ENCODE measurements at regions not wholly inside any gene's neighbourhood (a gene's known extent, or its start where the extent isn't known, plus 50 kb on each side); places are given as distances from the start of the nearest gene placed in this dataset.
A peak's percentile ranks its signal among the peaks of the same experiment; 100 is the strongest.

DNA sequence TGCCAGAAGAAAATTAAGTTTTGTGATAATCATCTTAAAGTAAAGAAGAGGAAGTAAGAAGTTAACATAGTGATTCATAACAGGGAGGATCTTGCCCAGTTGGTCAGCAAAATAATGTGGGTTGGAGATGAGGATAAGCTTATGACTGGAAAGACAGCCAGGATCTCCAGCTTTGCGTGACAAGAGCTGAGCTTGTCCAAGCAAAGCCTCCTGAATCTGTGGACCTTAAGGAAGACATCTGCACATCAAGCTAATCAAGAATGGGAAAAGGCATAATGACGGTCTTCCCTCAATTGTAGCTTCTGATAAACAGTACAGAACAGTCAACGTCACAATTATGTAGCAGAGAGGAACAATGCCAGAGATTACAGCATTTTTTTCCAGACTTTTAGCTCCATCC lies 744.7 kb upstream of the GOT2 start:
- FAIRE-seq = no peak
- intact Hi-C loops (cut with DNase I) = no loop called here
- TF ChIP-seq, protein P1, sequence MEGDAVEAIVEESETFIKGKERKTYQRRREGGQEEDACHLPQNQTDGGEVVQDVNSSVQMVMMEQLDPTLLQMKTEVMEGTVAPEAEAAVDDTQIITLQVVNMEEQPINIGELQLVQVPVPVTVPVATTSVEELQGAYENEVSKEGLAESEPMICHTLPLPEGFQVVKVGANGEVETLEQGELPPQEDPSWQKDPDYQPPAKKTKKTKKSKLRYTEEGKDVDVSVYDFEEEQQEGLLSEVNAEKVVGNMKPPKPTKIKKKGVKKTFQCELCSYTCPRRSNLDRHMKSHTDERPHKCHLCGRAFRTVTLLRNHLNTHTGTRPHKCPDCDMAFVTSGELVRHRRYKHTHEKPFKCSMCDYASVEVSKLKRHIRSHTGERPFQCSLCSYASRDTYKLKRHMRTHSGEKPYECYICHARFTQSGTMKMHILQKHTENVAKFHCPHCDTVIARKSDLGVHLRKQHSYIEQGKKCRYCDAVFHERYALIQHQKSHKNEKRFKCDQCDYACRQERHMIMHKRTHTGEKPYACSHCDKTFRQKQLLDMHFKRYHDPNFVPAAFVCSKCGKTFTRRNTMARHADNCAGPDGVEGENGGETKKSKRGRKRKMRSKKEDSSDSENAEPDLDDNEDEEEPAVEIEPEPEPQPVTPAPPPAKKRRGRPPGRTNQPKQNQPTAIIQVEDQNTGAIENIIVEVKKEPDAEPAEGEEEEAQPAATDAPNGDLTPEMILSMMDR (IDR thresholded peaks at IDR 0.05; ENCODE audit: borderline replicate concordance, extremely low read depth, insufficient read depth) = no peak

DNA sequence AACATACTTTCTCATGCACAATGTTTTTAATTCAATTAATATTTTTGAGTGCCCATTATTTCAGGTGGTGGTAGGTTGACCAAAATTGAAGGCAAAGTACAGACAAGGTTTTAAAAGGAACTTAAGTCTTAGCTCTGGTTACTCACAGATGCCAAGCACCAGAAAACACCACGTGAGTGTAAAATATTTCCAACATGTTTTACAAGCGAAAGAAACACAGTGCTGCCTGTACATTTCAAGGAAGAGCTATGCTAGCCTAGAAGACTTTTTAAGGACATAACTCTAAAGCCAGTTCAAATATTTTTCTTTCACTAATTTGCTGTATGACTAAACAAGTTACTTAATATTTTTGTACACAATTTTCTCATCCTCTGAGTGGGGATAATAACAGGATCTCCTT lies 736.4 kb upstream of the GOT2 start:
- H3K9me3 ChIP-seq (ENCODE audit: control insufficient read depth in 2 of 3, insufficient read depth in 1 of 3, low read length in 3 of 3) = no peaks in the 10 kb centered on the region
- intact Hi-C loops (cut with DNase I) = no loop called here
- TF ChIP-seq, protein P1 (IDR thresholded peaks at IDR 0.05; ENCODE audit: borderline replicate concordance, extremely low read depth, insufficient read depth) = no peak
- no peaks in the 10 kb centered on the region for H3K36me3 ChIP-seq (ENCODE audit: control insufficient read depth in 2 of 3, insufficient read depth in 3 of 3, low read length in 3 of 3)
- no peak overlapping the region for H3K27ac ChIP-seq (ENCODE audit: low read depth in 2 of 2, low read length in 2 of 2)
- no peaks in the 10 kb centered on the region for H3K4me1 ChIP-seq (ENCODE audit: control insufficient read depth in 2 of 3, insufficient read depth in 2 of 3, low read depth in 1 of 3, low read length in 3 of 3)
- no peak overlapping the region for H3K4me3 ChIP-seq (ENCODE audit: low read length in 3 of 3)
- FAIRE-seq (no peak), DNase-seq (no peak)
- H3K27me3 ChIP-seq (ENCODE audit: control insufficient read depth, insufficient read depth, low read length) = no peaks in the 10 kb centered on the region
- H3K9ac ChIP-seq (ENCODE audit: low read length in 3 of 3) = no peak overlapping the region

More for the DNA sequence above, 744.7 kb upstream of the GOT2 start:
- no peaks in the 10 kb centered on the region for H3K4me1 ChIP-seq (ENCODE audit: control insufficient read depth in 2 of 3, insufficient read depth in 2 of 3, low read depth in 1 of 3, low read length in 3 of 3)
- no peak overlapping the region for H3K27ac ChIP-seq (ENCODE audit: low read depth in 2 of 2, low read length in 2 of 2)
- H3K27me3 ChIP-seq (ENCODE audit: control insufficient read depth, insufficient read depth, low read length) = no peaks in the 10 kb centered on the region
- DNase-seq = no peak
- H3K36me3 ChIP-seq (ENCODE audit: control insufficient read depth in 2 of 3, insufficient read depth in 3 of 3, low read length in 3 of 3) = no peaks in the 10 kb centered on the region
- no peaks in the 10 kb centered on the region for H3K9me3 ChIP-seq (ENCODE audit: control insufficient read depth in 2 of 3, insufficient read depth in 1 of 3, low read length in 3 of 3)
- H3K4me3 ChIP-seq (ENCODE audit: low read length in 3 of 3) = no peak overlapping the region
- no peak overlapping the region for H3K9ac ChIP-seq (ENCODE audit: low read length in 3 of 3)

DNA sequence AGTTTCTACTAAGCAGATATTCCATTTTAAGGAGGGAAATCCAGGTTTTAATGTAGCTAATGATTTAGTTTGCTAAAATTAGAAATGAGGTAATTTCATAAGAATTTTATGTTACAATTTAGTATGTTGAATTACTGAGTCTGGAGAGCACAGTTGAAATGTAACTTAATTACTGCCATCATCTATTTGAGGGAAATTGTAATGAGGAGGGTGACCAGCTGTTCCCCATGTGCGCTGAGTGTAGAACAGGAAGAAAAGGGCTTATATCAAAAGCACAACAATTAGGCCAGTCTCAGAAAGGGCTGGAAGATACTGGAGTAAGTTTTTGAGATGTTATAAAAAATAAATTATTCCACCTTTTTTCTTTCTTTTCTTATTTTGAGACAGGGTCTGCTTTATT lies 735.1 kb upstream of the GOT2 start:
- Histone ChIP-seq H3K27ac (ENCODE audit: low read depth in 2 of 2, low read length in 2 of 2) (no peak overlapping the region), H3K9ac (ENCODE audit: low read length in 3 of 3) (no peak overlapping the region), H3K4me3 (ENCODE audit: low read length in 3 of 3) (no peak overlapping the region), H3K4me1 (ENCODE audit: control insufficient read depth in 2 of 3, insufficient read depth in 2 of 3, low read depth in 1 of 3, low read length in 3 of 3) (no peaks in the 10 kb centered on the region), H3K36me3 (ENCODE audit: control insufficient read depth in 2 of 3, insufficient read depth in 3 of 3, low read length in 3 of 3) (no peaks in the 10 kb centered on the region), H3K27me3 (ENCODE audit: control insufficient read depth, insufficient read depth, low read length) (no peaks in the 10 kb centered on the region), H3K9me3 (ENCODE audit: control insufficient read depth in 2 of 3, insufficient read depth in 1 of 3, low read length in 3 of 3) (no peaks in the 10 kb centered on the region)
- intact Hi-C loops (cut with DNase I) = no loop called here
- DNase-seq = peak in 2 of 5 donors; percentile 23 to 77
- FAIRE-seq = no peak
- TF ChIP-seq, protein P1 (IDR thresholded peaks at IDR 0.05; ENCODE audit: borderline replicate concordance, extremely low read depth, insufficient read depth) = no peak

DNA sequence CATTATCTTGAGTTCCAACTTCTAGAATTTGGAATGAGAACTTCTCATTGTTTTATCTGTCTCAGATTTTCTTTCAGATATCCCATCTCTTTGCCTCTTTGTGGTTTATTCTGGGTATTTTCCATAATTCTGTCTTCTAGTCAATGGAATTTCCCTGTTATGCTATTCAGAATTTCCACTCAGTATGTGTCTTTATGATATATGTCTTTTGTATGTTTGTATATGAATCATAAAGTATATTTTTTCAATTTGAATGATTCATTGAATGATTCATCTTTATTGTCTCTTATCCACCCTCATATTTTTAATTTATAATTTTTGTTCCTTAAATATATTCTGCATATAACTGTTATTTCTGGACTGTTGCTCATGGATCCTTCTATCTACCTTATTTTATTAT lies 729.7 kb upstream of the GOT2 start:
- Histone ChIP-seq H3K27me3 (ENCODE audit: control insufficient read depth, insufficient read depth, low read length) (no peaks in the 10 kb centered on the region), H3K4me3 (ENCODE audit: low read length in 3 of 3) (no peak overlapping the region), H3K9me3 (ENCODE audit: control insufficient read depth in 2 of 3, insufficient read depth in 1 of 3, low read length in 3 of 3) (no peaks in the 10 kb centered on the region), H3K9ac (ENCODE audit: low read length in 3 of 3) (no peak overlapping the region), H3K27ac (ENCODE audit: low read depth in 2 of 2, low read length in 2 of 2) (no peak overlapping the region), H3K36me3 (ENCODE audit: control insufficient read depth in 2 of 3, insufficient read depth in 3 of 3, low read length in 3 of 3) (no peaks in the 10 kb centered on the region), H3K4me1 (ENCODE audit: control insufficient read depth in 2 of 3, insufficient read depth in 2 of 3, low read depth in 1 of 3, low read length in 3 of 3) (no peaks in the 10 kb centered on the region)
- DNase-seq (no peak), FAIRE-seq (no peak)
- intact Hi-C loops (cut with DNase I) = no loop called here
- TF ChIP-seq, protein P1 (IDR thresholded peaks at IDR 0.05; ENCODE audit: borderline replicate concordance, extremely low read depth, insufficient read depth) = no peak

All from kidney (tissue), 13 donors.